Neutrophil (primary cell): ENCODE measurements at regions not wholly inside any gene's neighbourhood (a gene's known extent, or its start where the extent isn't known, plus 50 kb on each side); places are given as distances from the start of the nearest gene placed in this dataset.
"Not testable (repeated sequence)": the region's sequence is repeated elsewhere in the genome, so short reads cannot be mapped to it uniquely, and the experiment has no call there.

ENCODE experiments used
- H3K27ac ChIP-seq: fragments of 200-600 bp; sonication (generic); 2 replicates; pipeline ENCODE4 v1.5.1; 2016; ENCODE audit warnings: mild to moderate bottlenecking, moderate library complexity
- H3K27me3 ChIP-seq: fragments of 200-600 bp; sonication (generic); 2 replicates; pipeline ENCODE4 v1.6.0; 2016; ENCODE audit warnings: mild to moderate bottlenecking
- H3K36me3 ChIP-seq: fragments of 200-600 bp; sonication (generic); 2 replicates; pipeline ENCODE4 v1.5.1; 2017
- H3K4me1 ChIP-seq, 2 experiments: fragments of 200-600 bp in 1 of 2; sonication (generic) in 1 of 2; 1 replicate in 1 of 2; 2 replicates in 1 of 2; pipeline versions ENCODE4 v1.5.1 to v1.6.1; 2013 to 2016; ENCODE audit warnings: low read depth in 1 of 2, low read length in 1 of 2, mild to moderate bottlenecking in 1 of 2, moderate library complexity in 1 of 2; ENCODE audit not compliant: control insufficient read depth in 1 of 2, insufficient read depth in 1 of 2
- H3K4me3 ChIP-seq, 2 experiments: fragments of 200-600 bp in 1 of 2; sonication (generic) in 1 of 2; 1 replicate in 1 of 2; 2 replicates in 1 of 2; pipeline ENCODE4 v1.5.1; 2013 to 2016; ENCODE audit warnings: low read depth in 1 of 2, low read length in 1 of 2, mild to moderate bottlenecking in 1 of 2, moderate library complexity in 1 of 2
- H3K9me3 ChIP-seq: fragments of 200-600 bp; sonication (generic); 2 replicates; pipeline ENCODE4 v1.5.1; 2016
- CTCF ChIP-seq: fragments of 200-600 bp; sonication (generic); IDR thresholded peaks from 2 replicates; pipeline ENCODE4 v1.5.1; 2016; ENCODE audit warnings: antibody characterized with exemption

DNA sequence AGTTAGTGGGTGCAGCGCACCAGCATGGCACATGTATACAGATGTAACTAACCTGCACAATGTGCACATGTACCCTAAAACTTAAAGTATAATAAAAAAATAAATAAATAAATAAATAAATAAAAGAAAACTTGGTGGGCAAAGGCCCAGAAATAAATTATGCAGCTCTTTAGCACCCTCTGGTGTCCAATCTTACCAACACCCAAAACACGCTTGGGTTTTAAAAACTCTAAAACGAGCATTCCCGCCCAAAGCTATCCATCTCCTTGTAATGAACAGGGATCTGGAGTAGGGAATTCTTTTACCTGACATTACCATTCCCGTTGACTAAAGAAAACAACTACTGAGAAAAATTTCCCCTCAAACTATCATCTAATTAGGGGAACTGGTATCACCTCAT, 2005.9 kb upstream of the CELF4 start:
- Histone ChIP-seq H3K27ac (no peak overlapping the region), H3K4me3 (no peak overlapping the region), H3K27me3 (no peaks in the 10 kb centered on the region), H3K36me3 (no peaks in the 10 kb centered on the region), H3K9me3 (no peaks in the 10 kb centered on the region), H3K4me1 (no peaks in the 10 kb centered on the region)
- no peak for TF ChIP-seq CTCF

DNA sequence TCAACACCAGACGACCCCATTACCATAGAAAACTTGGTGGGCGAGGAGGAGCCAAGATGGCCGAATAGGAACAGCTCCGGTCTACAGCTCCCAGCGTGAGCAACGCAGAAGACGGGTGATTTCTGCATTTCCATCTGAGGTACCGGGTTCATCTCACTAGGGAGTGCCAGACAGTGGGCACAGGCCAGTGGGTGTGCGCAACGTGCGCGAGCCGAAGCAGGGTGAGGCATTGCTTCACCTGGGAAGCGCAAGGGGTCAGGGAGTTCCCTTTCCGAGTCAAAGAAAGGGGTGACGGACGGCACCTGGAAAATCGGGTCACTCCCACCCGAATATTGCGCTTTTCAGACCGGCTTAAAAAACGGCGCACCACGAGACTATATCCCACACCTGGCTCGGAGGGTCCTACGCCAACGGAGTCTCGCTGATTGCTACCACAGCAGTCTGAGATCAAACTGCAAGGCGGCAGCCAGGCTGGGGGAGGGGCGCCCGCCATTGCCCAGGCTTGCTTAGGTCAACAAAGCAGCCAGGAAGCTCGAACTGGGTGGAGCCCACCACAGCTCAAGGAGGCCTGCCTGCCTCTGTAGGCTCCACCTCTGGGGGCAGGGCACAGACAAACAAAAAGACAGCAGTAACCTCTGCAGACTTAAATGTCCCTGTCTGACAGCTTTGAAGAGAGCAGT, 2000.1 kb upstream of the CELF4 start:
- H3K4me1 ChIP-seq, H3K36me3 ChIP-seq, H3K27me3 ChIP-seq, H3K9me3 ChIP-seq, H3K4me3 ChIP-seq, H3K27ac ChIP-seq: not testable (repeated sequence)

DNA sequence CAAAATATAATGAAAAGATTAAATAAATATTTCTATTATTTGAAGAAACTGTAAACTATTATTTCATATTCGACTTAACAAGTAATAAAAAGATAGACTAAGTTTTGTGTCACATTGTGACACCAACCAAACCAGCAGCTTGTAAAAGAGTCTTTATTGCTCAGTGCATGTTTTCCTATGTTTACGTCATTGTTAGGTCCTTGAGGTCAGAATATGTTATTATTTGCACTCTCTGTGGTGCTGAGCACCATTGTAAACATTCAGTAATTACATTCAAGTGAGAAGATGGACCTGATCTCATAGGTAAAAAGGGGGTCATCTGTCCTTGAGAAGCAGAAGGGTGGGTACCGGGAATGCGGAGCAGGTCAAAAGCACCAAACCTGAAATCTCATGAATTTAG, 1999.1 kb upstream of the CELF4 start:
- Histone ChIP-seq H3K4me1 (no peaks in the 10 kb centered on the region), H3K4me3 (no peak overlapping the region), H3K27me3 (no peaks in the 10 kb centered on the region), H3K9me3 (no peaks in the 10 kb centered on the region), H3K27ac (no peak overlapping the region), H3K36me3 (no peaks in the 10 kb centered on the region)
- no peak for TF ChIP-seq CTCF

DNA sequence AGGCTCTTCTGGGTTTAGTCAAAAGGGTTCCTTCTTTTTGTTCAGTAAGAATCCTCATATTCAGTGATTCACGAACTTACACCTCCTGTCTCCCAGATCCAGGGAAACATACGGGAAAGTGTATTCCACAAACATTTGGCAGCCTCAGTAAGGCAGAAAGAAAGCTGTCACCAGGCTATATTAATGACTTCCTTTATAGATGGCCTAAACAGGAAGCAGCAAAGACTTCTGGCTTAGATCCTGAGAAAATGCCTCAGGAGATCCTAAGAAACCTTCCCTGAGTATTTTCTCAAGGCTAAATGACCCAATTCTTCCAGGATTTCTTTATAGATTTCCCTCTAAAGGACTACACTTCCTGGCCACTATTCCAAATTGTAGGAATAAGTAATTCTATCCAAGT, 1995.5 kb upstream of the CELF4 start:
- Histone ChIP-seq H3K27me3 (no peaks in the 10 kb centered on the region), H3K9me3 (no peaks in the 10 kb centered on the region), H3K4me1 (no peaks in the 10 kb centered on the region), H3K4me3 (no peak overlapping the region), H3K36me3 (no peaks in the 10 kb centered on the region), H3K27ac (no peak overlapping the region)
- TF ChIP-seq CTCF = no peak

GRCh38 chr18:39558658-39559057, 1993.1 kb upstream of the CELF4 start:
- Histone ChIP-seq H3K4me3 (no peak overlapping the region), H3K9me3 (no peaks in the 10 kb centered on the region), H3K36me3 (no peaks in the 10 kb centered on the region), H3K27ac (no peak overlapping the region), H3K27me3 (no peaks in the 10 kb centered on the region), H3K4me1 (no peaks in the 10 kb centered on the region)
- no peak for TF ChIP-seq CTCF

DNA sequence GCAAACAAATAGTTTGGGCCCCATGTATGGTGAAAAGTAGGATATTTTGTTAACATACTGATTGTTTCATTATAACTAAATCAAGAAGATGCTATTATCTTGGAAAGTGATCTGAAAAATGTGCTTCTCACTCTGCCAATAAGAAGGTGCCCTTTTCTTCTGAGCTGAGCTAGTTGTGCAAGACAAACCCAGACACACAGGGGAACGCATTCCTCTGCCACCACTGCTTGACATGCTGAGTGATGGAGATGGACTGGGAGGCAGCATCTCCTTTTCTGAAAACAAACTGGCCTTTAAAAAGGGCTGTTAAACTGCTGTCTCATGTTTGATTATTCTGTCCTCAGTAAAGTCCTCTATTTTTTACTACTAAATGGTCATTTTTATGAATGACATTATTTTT, 1989.9 kb upstream of the CELF4 start:
- Histone ChIP-seq H3K4me3 (no peak overlapping the region), H3K4me1 (no peaks in the 10 kb centered on the region), H3K27me3 (no peaks in the 10 kb centered on the region), H3K9me3 (no peaks in the 10 kb centered on the region), H3K36me3 (no peaks in the 10 kb centered on the region), H3K27ac (no peak overlapping the region)
- no peak for TF ChIP-seq CTCF
